CD1c-positive myeloid dendritic cell (primary cell): ENCODE measurements at regions not wholly inside any gene's neighbourhood (a gene's known extent, or its start where the extent isn't known, plus 50 kb on each side); places are given as distances from the start of the nearest gene placed in this dataset.

Source experiments
- DNase-seq: peaks from one replicate; pipeline ENCODE4 v3.0.0-alpha.2; 2016; ENCODE audit errors: extremely low spot score

DNA sequence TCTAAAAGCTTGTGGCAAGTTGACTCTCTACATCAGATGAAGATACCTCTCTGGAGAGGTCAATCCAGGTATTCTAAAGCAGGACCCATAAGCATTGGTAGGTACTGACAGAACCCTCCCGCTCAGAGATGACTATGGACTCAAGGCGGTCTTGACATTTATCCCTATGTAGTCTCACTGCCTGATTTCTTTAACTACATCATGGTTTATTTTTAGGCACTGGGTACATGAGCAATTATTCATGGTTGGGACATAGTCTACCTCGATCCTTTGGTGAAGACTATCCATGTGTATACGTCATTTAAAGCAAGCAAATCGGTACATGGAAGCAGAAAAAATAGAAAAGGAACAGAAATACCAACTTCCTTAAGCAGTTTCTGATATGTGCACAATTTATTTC is 136.2 kb upstream of the TAB2 start:
- DNase-seq: no peak

GRCh38 chr6:149182262-149182661 is 135.2 kb upstream of the TAB2 start:
- DNase-seq: peak; percentile 72

GRCh38 chr6:149184523-149184922 is 133.0 kb upstream of the TAB2 start:
- DNase-seq: no peak

- no peak for DNase-seq
Observed at GRCh38 chr6:149185799-149186357, 131.6 kb upstream of the TAB2 start.

DNA sequence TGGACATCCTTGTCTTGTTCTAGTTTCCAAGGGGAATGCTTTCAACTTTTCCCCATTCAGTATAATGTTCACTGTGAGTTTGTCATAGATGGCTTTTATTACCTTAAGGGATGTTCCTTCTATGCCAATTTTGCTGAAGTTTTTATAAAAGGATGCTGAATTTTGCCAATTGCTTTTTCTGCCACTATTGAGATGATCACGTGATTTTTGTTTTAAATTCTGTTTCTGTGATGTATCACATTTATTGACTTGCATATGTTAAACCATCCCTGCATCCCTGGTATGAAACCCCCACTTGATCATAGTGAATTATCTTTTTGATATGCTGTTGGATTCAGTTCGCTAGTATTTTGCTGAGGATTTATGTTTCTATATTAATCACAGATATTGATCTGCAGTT is 130.6 kb upstream of the TAB2 start:
- DNase-seq: no peak

DNA sequence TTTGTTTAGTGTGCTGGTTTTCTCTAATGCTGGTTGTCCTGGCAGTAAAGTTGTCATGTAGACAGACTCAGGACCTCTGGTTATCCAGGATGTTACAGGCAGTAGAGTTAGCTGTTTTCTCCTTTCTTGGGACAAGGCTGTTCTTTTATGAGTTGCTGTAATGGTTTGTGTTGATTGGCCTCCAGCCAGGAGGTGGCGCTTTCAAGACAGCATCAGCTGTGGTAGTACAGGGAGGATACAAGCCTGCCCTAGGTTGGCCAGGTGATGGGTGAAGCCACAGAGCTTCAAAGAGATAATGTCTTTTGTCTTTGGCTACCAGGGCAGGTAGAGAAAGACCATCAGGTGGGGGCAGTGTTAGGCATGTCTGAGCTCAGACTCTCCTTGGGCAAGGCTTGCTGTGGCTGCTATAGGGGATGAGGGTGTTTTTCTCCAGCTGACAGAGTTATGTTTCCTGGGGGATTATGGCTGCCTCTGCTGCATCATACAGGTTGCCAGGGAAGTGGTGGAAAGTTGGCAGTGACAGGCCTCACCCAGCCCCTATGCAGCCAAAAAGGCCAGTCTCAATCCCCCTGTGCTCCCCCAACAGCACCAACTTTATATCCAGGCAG is 127.2 kb upstream of the TAB2 start:
- peak; percentile 59 for DNase-seq

GRCh38 chr6:149194820-149195558 is 122.5 kb upstream of the TAB2 start:
- no peak for DNase-seq

DNA sequence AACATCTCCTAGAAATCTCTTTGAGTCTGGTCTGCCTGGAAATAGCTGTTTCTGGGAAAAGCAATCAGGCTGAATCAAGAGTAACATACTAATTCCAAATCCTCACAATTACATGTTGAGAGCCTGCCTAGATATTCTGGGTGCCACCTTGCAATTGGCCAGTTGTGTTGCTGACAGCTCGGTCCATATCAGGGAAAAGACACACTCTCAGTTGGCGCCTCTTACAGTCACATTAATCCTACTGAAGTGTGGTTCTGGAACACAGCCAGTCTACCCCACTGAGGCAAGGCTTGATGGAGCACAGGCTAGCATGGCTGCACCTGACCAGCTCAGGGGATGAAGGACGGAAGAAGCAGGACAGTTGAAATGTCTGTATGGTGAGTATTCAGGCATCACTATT is 121.4 kb upstream of the TAB2 start:
- no peak for DNase-seq

GRCh38 chr6:149197482-149197881 is 120.0 kb upstream of the TAB2 start:
- DNase-seq: no peak

- no peak for DNase-seq
Observed at GRCh38 chr6:149198265-149198664, 119.2 kb upstream of the TAB2 start.

- no peak for DNase-seq
Observed at GRCh38 chr6:149200282-149200945, 117.1 kb upstream of the TAB2 start.

GRCh38 chr6:149201068-149201655 is 116.3 kb upstream of the TAB2 start:
- no peak for DNase-seq

GRCh38 chr6:149202100-149202499 is 115.4 kb upstream of the TAB2 start:
- DNase-seq: no peak

GRCh38 chr6:149202952-149203351 is 114.6 kb upstream of the TAB2 start:
- no peak for DNase-seq

GRCh38 chr6:149203509-149203908 is 114.0 kb upstream of the TAB2 start:
- DNase-seq: no peak

DNA sequence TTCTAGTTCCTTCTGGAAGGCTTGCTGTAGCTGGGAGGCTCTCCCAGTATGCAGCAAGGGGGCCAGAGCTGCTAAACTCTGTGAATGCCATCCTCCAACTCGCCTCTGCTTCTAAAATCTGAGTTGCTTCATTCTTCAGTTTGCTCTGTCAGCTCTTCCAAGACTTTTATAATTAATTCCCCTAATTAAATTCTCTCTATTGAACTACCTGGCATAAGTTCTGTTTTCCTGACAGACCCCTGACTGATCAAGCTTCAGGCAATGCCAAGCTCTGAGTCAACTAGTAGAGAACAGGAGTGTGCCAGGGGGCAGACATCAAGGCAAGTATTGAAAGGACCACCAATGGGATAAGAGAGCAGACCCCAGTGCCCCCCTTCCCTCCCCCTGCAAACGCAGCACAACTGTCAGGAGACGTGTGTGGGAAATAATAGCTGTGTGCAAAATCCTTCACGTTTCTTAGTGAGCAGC is 109.3 kb upstream of the TAB2 start:
- no peak for DNase-seq

GRCh38 chr6:149209871-149210775 is 107.4 kb upstream of the TAB2 start:
- peak; percentile 36 for DNase-seq

GRCh38 chr6:149211046-149211571 is 106.4 kb upstream of the TAB2 start:
- peak; percentile 71 for DNase-seq

DNA sequence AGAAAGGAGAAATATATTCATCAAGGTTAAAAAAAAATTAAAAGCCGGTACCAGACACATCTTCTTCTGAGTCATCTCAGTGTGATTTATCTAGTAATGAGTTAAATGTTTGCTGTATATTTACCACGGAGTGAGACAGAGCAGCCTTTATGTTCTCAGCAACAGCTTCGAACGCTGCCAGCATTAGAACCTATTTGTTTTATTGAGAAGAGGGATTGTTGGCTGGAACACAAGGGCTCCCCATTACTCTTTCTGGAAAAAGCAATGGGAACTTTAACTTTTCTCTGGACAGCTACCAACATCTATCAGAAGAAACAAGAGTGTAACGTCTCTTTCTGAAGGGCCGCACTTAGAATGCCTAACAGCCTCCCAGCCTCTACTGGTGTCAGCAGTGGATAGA is 105.3 kb upstream of the TAB2 start:
- no peak for DNase-seq

GRCh38 chr6:149212892-149213801 is 104.4 kb upstream of the TAB2 start:
- DNase-seq: peak; percentile 55
